H1 (cell line): ENCODE measurements at regions not wholly inside any gene's neighbourhood (a gene's known extent, or its start where the extent isn't known, plus 50 kb on each side); places are given as distances from the start of the nearest gene placed in this dataset.

Experiments
- CHD2 ChIP-seq: IDR thresholded peaks from 2 replicates; pipeline ENCODE4 v1.6.1; 2012; ENCODE audit warnings: low read length, improper control_type of control experiment
- CTCF ChIP-seq, 3 experiments: IDR thresholded peaks; 1 replicate in 2 of 3; 2 replicates in 1 of 3; pipeline versions ENCODE4 v1.5.1 to v1.6.1; 2011; ENCODE audit warnings: low read length in 3 of 3, mild to moderate bottlenecking in 3 of 3, inconsistent platforms in 2 of 3, low read depth in 1 of 3, moderate library complexity in 1 of 3; ENCODE audit not compliant: insufficient read depth in 1 of 3; ENCODE audit errors: control extremely low read depth in 1 of 3
- EP300 ChIP-seq, 2 experiments: IDR thresholded peaks; 1 replicate in 1 of 2; 2 replicates in 1 of 2; pipeline ENCODE4 v1.6.1; 2011 to 2012; ENCODE audit warnings: low read depth in 2 of 2, low read length in 2 of 2, mild to moderate bottlenecking in 2 of 2, borderline replicate concordance in 1 of 2, inconsistent platforms in 1 of 2, moderate library complexity in 1 of 2
- JUN ChIP-seq: IDR thresholded peaks from 2 replicates; pipeline ENCODE4 v1.6.1; 2011; ENCODE audit warnings: low read depth, mild to moderate bottlenecking, improper control_type of control experiment, low read length
- KDM1A ChIP-seq: fragments of 200-600, 300-600 bp; sonication (generic); IDR thresholded peaks from 2 replicates; pipeline ENCODE4 v1.7.1; 2016; ENCODE audit warnings: mild to moderate bottlenecking, low read length, borderline replicate concordance
- MAFK ChIP-seq: IDR thresholded peaks from 2 replicates; pipeline ENCODE4 v1.6.1; 2012; ENCODE audit warnings: low read depth, mild to moderate bottlenecking, improper control_type of control experiment, low read length
- MAX ChIP-seq: IDR thresholded peaks from 2 replicates; pipeline ENCODE4 v1.6.1; 2012; ENCODE audit warnings: inconsistent platforms
- POLR2A ChIP-seq, 2 experiments: IDR thresholded peaks; 1 replicate in 1 of 2; 2 replicates in 1 of 2; pipeline ENCODE4 v1.6.1; 2011; ENCODE audit warnings: low read depth in 2 of 2, low read length in 2 of 2, mild to moderate bottlenecking in 2 of 2; ENCODE audit errors: control extremely low read depth in 1 of 2
- POLR2AphosphoS5 ChIP-seq: IDR thresholded peaks from 2 replicates; pipeline ENCODE4 v1.6.1; 2011; ENCODE audit warnings: low read depth, low read length
- RXRA ChIP-seq: IDR thresholded peaks from 2 replicates; pipeline ENCODE4 v1.6.1; 2011; ENCODE audit warnings: low read depth, mild to moderate bottlenecking, low read length, moderate library complexity; ENCODE audit not compliant: insufficient read depth
- TAF1 ChIP-seq: IDR thresholded peaks from 2 replicates; pipeline ENCODE4 v1.6.1; 2011; ENCODE audit warnings: mild to moderate bottlenecking, low read depth, low read length
- TEAD4 ChIP-seq: IDR thresholded peaks from 2 replicates; pipeline ENCODE4 v1.6.1; 2012; ENCODE audit warnings: low read depth, low read length, inconsistent platforms, mixed read lengths
- USF2 ChIP-seq: IDR thresholded peaks from 2 replicates; pipeline ENCODE4 v1.6.1; 2011; ENCODE audit warnings: low read length, improper control_type of control experiment

DNA sequence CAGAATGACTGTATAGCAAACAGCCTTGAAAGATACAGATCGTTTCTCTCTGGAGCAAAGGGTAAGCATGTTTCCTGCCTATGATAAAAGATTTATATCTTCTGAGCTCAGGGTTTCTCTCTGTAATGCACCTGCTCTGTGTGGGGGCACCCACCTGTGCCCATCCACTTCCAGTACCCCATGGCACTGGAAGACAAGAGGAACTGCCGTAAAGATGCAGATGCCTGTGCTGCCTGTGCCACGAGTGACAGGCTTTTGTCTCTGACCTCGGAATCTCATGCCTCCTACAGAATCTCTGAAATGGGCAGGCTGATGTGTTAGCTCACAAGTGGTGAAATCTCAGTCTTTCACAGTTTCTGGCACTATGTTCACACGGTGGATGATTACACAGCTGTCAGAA is 50.3 kb upstream of the ATP11A start:
- no peak for TF ChIP-seq USF2
- TF ChIP-seq KDM1A, result no peak
- no peak for TF ChIP-seq TEAD4
- TF ChIP-seq CTCF (IDR thresholded peaks at IDR 0.05; ENCODE audit: control extremely low read depth in 1 of 3, insufficient read depth in 1 of 3, low read depth in 1 of 3, low read length in 3 of 3), result no peak
- TF ChIP-seq EP300 (IDR thresholded peaks at IDR 0.05; ENCODE audit: borderline replicate concordance in 1 of 2, low read depth in 2 of 2, low read length in 2 of 2), result no peak
- TF ChIP-seq POLR2A (IDR thresholded peaks at IDR 0.05; ENCODE audit: control extremely low read depth in 1 of 2, low read depth in 2 of 2, low read length in 2 of 2), result no peak
- no peak for TF ChIP-seq POLR2AphosphoS5
- no peak for TF ChIP-seq JUN
- no peak for TF ChIP-seq TAF1
- TF ChIP-seq MAX, result no peak
- TF ChIP-seq MAFK, result no peak
- TF ChIP-seq CHD2, result no peak
- TF ChIP-seq RXRA, result no peak
